ENCODE measurements at regions not wholly inside any gene's neighbourhood (a gene's known extent, or its start where the extent isn't known, plus 50 kb on each side); places are given as distances from the start of the nearest gene placed in this dataset.
"Not testable (repeated sequence)": the region's sequence is repeated elsewhere in the genome, so short reads cannot be mapped to it uniquely, and the experiment has no call there.

DNA sequence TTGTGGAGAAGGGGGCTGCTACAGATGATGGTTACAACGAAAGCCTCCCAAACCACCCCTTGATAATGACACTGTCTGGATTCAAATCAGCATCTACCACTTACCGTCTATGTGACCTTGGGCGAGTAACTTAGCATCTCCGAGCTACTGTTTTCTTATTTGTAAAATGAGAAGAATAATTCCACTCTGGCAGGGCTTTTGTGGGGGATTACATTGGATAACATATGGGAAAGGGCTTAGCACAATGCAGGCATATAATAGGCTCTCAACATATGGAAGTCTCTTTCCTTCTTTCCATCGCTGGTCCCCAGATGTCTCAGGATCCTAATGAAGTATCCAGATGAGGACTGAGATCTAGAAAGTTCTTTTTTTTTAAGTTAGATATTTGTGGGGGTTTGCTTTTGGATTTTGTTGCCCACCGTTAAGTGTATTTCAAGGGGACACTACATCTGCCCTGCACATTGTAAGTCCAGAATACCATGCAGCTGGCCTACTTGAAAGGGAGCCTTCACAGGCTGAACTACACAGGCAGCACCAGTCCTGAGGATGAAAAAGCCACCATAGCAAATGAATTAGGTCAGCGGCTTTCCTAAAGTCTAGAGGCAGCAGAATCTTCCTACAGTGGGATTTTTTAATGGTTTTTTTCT, 172.2 kb upstream of the IRF2BP2 start:
- DNase-seq (ENCODE audit: low read depth, low spot score) = no peak
- H3K4me1 Mint-ChIP-seq = peaks cover 4% of the 10 kb centered on the region
- no peaks in the 10 kb centered on the region for H3K9me3 Mint-ChIP-seq
- TF ChIP-seq, protein P1, sequence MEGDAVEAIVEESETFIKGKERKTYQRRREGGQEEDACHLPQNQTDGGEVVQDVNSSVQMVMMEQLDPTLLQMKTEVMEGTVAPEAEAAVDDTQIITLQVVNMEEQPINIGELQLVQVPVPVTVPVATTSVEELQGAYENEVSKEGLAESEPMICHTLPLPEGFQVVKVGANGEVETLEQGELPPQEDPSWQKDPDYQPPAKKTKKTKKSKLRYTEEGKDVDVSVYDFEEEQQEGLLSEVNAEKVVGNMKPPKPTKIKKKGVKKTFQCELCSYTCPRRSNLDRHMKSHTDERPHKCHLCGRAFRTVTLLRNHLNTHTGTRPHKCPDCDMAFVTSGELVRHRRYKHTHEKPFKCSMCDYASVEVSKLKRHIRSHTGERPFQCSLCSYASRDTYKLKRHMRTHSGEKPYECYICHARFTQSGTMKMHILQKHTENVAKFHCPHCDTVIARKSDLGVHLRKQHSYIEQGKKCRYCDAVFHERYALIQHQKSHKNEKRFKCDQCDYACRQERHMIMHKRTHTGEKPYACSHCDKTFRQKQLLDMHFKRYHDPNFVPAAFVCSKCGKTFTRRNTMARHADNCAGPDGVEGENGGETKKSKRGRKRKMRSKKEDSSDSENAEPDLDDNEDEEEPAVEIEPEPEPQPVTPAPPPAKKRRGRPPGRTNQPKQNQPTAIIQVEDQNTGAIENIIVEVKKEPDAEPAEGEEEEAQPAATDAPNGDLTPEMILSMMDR (conservative IDR thresholded peaks at IDR 0.05) = no peak
- H3K4me3 Mint-ChIP-seq = no peak overlapping the region
- H3K27ac Mint-ChIP-seq (ENCODE audit: unreplicated experiment) = no peak overlapping the region
- no peaks in the 10 kb centered on the region for H3K27me3 Mint-ChIP-seq (ENCODE audit: low read depth)
- H3K36me3 Mint-ChIP-seq (ENCODE audit: low read depth) = no peaks in the 10 kb centered on the region

DNA sequence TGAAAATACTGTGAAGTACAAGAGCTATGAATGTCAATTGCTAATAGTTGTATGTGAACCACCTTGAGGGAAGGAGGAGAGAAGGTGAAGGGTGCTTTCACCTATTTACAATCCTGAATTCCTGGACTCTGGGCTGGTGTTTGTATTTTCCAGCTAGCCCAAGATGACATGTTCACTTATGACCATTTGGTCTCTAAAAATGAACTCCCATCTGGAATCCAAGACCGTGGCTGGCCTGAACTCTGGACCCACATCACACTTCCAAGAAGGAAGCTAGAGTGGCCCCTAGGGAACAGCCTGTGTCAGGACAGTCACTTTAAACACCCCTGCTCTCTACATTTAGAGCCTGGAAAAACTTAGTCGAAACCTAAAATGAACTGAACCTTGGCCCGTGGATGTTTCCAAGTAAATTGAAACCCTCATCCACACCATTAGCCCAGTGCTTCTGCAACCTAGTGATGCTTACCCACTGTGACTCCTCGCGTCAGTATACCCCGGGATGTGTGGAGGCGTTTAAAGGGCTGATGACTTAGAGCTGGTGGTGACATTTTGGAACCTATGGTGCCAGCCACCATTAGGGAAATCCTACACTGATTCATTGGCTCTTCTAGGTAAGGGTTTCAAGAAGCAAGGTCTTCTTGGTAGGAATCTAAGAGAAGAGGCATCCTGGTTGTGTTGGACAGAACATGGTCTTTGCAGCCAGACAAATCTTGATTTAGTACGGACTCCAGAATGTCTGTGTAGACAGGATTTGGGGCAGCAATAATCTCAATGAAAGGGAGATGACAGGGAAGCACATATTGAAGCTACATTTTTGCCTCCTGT, 171.5 kb upstream of the IRF2BP2 start:
- Mint-ChIP-seq H3K4me1 (peaks cover 4% of the 10 kb centered on the region), H3K36me3 (ENCODE audit: low read depth) (no peaks in the 10 kb centered on the region), H3K4me3 (no peak overlapping the region), H3K9me3 (no peaks in the 10 kb centered on the region), H3K27me3 (ENCODE audit: low read depth) (no peaks in the 10 kb centered on the region), H3K27ac (ENCODE audit: unreplicated experiment) (no peak overlapping the region)
- no peak for DNase-seq (ENCODE audit: low read depth, low spot score)
- TF ChIP-seq, protein P1 (conservative IDR thresholded peaks at IDR 0.05) = no peak

DNA sequence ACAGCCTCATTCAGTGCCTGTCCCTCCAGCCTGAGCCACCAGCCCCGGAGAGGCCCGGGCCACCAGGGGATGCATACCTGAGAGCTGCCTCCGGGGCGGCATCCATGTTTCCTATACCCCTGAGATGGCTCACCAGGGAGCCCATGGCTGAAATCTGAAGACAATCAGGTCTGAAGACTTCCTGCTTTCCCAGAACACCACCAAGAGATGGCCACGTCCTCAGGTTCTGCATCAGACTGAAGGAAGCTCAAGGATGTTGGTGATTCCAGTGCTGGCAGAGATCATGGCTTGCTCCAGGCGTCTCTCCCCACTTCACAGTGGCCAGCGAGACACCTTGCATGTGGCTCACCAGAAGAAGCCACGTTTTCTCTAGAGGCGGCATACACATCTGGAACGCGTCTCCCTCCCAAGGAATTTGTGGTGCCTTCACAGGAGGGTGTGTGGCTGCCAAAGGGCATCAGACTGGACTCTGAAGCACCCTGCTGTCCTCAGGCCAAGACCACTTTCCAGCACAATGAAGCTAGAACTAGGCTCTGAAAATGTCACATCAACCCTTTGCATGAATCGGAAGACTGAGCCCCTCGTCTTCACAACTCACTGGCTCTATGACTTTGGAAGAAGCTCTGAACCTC, 170.7 kb upstream of the IRF2BP2 start:
- no peaks in the 10 kb centered on the region for H3K36me3 Mint-ChIP-seq (ENCODE audit: low read depth)
- H3K9me3 Mint-ChIP-seq = no peaks in the 10 kb centered on the region
- no peak for DNase-seq (ENCODE audit: low read depth, low spot score)

DNA sequence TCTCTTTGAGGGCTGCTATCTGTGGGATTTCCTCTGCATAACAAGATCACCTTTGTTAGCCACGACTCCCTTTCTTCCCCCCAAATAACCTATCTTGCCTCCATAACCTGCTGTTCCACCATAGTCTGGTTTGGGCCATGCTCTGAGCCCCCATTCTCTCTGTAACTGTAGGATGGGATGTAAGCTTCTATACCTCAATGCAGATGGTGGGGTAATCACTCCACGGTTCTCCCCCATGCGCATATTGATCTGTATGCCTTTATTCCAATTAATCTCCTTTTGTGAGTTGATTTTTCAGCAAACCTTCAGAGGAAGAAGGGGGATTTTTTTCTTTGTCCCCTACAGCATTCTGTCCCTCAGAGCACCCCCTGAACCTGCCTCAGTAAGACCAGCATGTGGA, 170.1 kb upstream of the IRF2BP2 start:
- Mint-ChIP-seq H3K4me3 (no peak overlapping the region), H3K4me1 (no peaks in the 10 kb centered on the region), H3K36me3 (ENCODE audit: low read depth) (no peaks in the 10 kb centered on the region), H3K27me3 (ENCODE audit: low read depth) (no peaks in the 10 kb centered on the region), H3K9me3 (no peaks in the 10 kb centered on the region), H3K27ac (ENCODE audit: unreplicated experiment) (no peak overlapping the region)
- no peak for DNase-seq (ENCODE audit: low read depth, low spot score)
- TF ChIP-seq, protein P1 (conservative IDR thresholded peaks at IDR 0.05) = no peak

More for the DNA sequence above, 170.7 kb upstream of the IRF2BP2 start:
- peaks cover 4% of the 10 kb centered on the region for H3K4me1 Mint-ChIP-seq
- TF ChIP-seq, protein P1 (conservative IDR thresholded peaks at IDR 0.05) = no peak
- H3K27me3 Mint-ChIP-seq (ENCODE audit: low read depth) = no peaks in the 10 kb centered on the region
- H3K4me3 Mint-ChIP-seq = no peak overlapping the region
- H3K27ac Mint-ChIP-seq (ENCODE audit: unreplicated experiment) = no peak overlapping the region

DNA sequence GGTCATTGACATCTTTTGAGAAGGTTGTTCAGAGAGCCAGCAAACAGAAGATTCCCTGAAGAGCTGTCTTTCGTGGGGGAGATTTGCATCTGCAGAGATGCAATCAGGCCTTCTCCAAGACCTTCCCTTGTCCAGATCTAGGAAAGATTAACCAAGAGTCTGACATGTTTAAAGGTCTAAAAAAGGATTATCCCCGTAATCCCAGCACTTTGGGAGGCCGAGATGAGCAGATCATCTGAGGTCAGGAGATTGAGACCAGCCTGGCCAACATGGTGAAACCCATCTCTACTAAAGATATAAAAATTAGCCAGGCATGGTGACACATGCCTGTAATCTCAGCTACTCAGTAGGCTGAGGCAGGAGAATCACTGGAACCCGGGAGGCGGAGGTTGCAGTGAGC, 169.6 kb upstream of the IRF2BP2 start:
- not testable (repeated sequence) for DNase-seq (ENCODE audit: low read depth, low spot score); H3K9me3 Mint-ChIP-seq; H3K4me3 Mint-ChIP-seq; H3K27ac Mint-ChIP-seq (ENCODE audit: unreplicated experiment); H3K36me3 Mint-ChIP-seq (ENCODE audit: low read depth); H3K4me1 Mint-ChIP-seq; H3K27me3 Mint-ChIP-seq (ENCODE audit: low read depth)

DNA sequence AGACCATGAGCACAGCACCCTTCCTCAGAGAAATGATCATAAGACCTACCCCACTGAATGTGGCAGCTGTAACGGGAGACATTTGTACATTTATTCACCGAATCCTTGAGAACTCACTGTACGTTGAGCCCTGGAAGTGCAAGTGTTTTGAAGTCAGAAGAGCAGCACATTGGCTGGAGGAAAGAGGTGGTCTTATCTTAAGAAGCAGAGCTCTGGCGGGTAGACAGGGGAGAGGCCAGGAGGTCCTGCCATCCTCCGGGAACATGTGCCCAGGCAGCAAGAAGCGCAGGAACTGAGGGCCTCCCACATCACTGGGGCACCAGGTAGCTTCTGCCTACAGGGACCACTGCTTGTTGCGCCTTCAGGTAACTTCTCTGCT, 169.2 kb upstream of the IRF2BP2 start:
- no peak for DNase-seq (ENCODE audit: low read depth, low spot score)
- no peaks in the 10 kb centered on the region for H3K9me3 Mint-ChIP-seq
- no peaks in the 10 kb centered on the region for H3K4me1 Mint-ChIP-seq
- H3K4me3 Mint-ChIP-seq = no peak overlapping the region
- no peak overlapping the region for H3K27ac Mint-ChIP-seq (ENCODE audit: unreplicated experiment)
- TF ChIP-seq, protein P1 (conservative IDR thresholded peaks at IDR 0.05) = no peak
- no peaks in the 10 kb centered on the region for H3K27me3 Mint-ChIP-seq (ENCODE audit: low read depth)
- H3K36me3 Mint-ChIP-seq (ENCODE audit: low read depth) = no peaks in the 10 kb centered on the region

All from neural crest cell (in vitro differentiated cells).